ENCODE measurements at regions not wholly inside any gene's neighbourhood (a gene's known extent, or its start where the extent isn't known, plus 50 kb on each side); places are given as distances from the start of the nearest gene placed in this dataset.

DNA sequence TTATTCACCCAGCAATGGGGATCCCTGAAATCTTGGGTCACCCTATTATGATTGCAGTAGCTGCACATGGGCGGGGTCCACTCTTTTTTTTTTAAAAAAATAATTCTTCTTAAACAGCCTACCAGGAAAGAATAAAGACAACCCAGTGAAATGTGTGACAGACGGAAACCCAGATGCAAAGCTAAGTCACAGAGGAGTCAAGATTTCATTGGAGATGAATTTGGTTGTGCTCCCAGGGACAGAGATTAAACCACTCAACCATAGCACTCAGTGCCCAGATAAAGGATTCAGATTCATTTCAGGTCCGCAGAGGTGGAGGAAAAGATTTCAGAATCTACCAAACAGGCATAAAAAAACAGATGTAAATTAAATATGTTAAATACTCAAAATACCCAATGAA, 583.5 kb upstream of the ZP4 start:
- Histone ChIP-seq H3K27me3 (no peaks in the 10 kb centered on the region), H3K4me1 (replicated peaks in 1 of 2) (no peaks in the 10 kb centered on the region), H3K36me3 (replicated peaks in 1 of 2) (no peaks in the 10 kb centered on the region), H3K27ac (no peak overlapping the region), H3K9me3 (replicated peaks in 1 of 3) (no peaks in the 10 kb centered on the region), H3K4me3 (no peak overlapping the region)
- WGBS, 4 donors: 27 to 78% (median 29%) methylated on average over 3 of the region's 3 CpGs
- no peak for DNase-seq
- intact Hi-C loops (cut with DNase I): no loop called here
- TF ChIP-seq, protein P1, sequence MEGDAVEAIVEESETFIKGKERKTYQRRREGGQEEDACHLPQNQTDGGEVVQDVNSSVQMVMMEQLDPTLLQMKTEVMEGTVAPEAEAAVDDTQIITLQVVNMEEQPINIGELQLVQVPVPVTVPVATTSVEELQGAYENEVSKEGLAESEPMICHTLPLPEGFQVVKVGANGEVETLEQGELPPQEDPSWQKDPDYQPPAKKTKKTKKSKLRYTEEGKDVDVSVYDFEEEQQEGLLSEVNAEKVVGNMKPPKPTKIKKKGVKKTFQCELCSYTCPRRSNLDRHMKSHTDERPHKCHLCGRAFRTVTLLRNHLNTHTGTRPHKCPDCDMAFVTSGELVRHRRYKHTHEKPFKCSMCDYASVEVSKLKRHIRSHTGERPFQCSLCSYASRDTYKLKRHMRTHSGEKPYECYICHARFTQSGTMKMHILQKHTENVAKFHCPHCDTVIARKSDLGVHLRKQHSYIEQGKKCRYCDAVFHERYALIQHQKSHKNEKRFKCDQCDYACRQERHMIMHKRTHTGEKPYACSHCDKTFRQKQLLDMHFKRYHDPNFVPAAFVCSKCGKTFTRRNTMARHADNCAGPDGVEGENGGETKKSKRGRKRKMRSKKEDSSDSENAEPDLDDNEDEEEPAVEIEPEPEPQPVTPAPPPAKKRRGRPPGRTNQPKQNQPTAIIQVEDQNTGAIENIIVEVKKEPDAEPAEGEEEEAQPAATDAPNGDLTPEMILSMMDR (IDR thresholded peaks at IDR 0.05): no peak
- no peak for TF ChIP-seq POLR2A (IDR thresholded peaks at IDR 0.05)

- intact Hi-C loops (cut with DNase I): no loop called here
- no peak overlapping the region for H3K27ac ChIP-seq
- no peak for TF ChIP-seq POLR2A (IDR thresholded peaks at IDR 0.05)
- TF ChIP-seq, protein P1 (IDR thresholded peaks at IDR 0.05): no peak
- WGBS, 4 donors: 54 to 67% (median 65%) methylated on average over 4 of the region's 4 CpGs
- no peak for DNase-seq
- H3K9me3 ChIP-seq (replicated peaks in 1 of 3): no peaks in the 10 kb centered on the region
- H3K4me1 ChIP-seq (replicated peaks in 1 of 2): no peaks in the 10 kb centered on the region
- no peaks in the 10 kb centered on the region for H3K27me3 ChIP-seq
- H3K36me3 ChIP-seq (replicated peaks in 1 of 2): no peaks in the 10 kb centered on the region
- no peak overlapping the region for H3K4me3 ChIP-seq
Measured at GRCh38 chr1:238469146-238469631, 578.5 kb upstream of the ZP4 start.

DNA sequence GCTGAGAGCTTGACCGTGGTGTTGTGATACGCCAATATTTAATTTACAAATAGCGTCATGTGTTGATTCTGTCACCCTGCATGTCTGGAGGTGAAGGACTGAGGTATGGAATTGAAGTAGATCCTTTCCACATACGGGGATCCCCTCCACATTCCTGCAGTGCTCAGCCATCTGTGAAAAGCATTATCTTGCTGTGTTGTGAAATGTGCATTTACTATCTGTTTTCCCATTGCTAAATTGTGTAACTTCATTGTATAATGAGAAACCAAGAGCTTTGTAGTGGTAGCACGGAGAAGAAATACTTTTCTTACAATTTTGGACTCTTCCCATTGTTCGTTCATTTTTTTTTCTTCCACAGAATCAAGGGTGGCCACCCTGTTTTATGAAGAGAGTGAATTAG, 577.3 kb upstream of the ZP4 start:
- no peak for DNase-seq
- Histone ChIP-seq H3K4me1 (replicated peaks in 1 of 2) (no peaks in the 10 kb centered on the region), H3K27ac (no peak overlapping the region), H3K27me3 (no peaks in the 10 kb centered on the region), H3K36me3 (replicated peaks in 1 of 2) (no peaks in the 10 kb centered on the region), H3K9me3 (replicated peaks in 1 of 3) (no peaks in the 10 kb centered on the region), H3K4me3 (no peak overlapping the region)
- TF ChIP-seq, protein P1 (IDR thresholded peaks at IDR 0.05): no peak
- no peak for TF ChIP-seq POLR2A (IDR thresholded peaks at IDR 0.05)
- intact Hi-C loops (cut with DNase I): no loop called here
- WGBS, 4 donors: 86 to 92% (median 89%) methylated on average over 6 of the region's 6 CpGs

- no peak overlapping the region for H3K4me3 ChIP-seq
- intact Hi-C loops (cut with DNase I): no loop called here
- H3K27ac ChIP-seq: no peak overlapping the region
- WGBS, 4 donors: 79 to 86% (median 81%) methylated on average over 5 of the region's 5 CpGs
- TF ChIP-seq POLR2A (IDR thresholded peaks at IDR 0.05): no peak
- TF ChIP-seq, protein P1 (IDR thresholded peaks at IDR 0.05): no peak
- H3K27me3 ChIP-seq: no peaks in the 10 kb centered on the region
- no peaks in the 10 kb centered on the region for H3K36me3 ChIP-seq (replicated peaks in 1 of 2)
- H3K9me3 ChIP-seq (replicated peaks in 1 of 3): no peaks in the 10 kb centered on the region
- DNase-seq: no peak
- H3K4me1 ChIP-seq (replicated peaks in 1 of 2): no peaks in the 10 kb centered on the region
Measured at GRCh38 chr1:238466459-238466858, 575.7 kb upstream of the ZP4 start.

Measured in adrenal gland (tissue), 9 donors.